ENCODE measurements at regions not wholly inside any gene's neighbourhood (a gene's known extent, or its start where the extent isn't known, plus 50 kb on each side); places are given as distances from the start of the nearest gene placed in this dataset.

DNA sequence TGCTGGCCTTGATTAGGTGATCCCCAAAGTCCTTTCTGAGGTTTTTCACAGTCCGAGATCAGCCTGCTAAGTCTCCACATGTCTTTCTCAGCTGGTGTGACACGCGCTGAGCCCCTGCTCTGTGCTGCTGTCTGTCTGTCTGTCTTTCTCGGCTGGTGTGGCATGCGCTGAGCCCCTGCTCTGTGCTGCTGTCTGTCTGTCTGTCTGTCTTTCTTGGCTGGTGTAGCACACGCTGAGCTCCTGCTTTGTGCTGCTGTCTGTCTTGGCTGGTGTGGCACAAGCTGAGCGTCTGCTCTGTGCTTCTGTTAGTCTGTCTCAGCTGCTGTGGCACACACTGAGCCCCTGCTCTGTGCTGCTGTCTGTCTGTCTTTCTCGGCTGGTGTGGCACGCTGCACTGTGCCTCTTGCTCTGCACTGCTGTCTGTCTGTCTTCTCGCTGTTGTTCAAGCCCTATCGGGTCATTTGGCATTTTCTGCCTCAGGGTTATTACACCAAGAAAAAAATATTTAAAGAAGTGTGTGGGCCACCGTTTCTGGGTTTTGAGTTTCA lies 217.3 kb upstream of the SHH start:
- no peaks in the 10 kb centered on the region for H4K20me1 ChIP-seq (replicated peaks; ENCODE audit: control insufficient read depth, extremely low read depth, insufficient read depth, low read length)
- no peak overlapping the region for H3K4me3 ChIP-seq (replicated peaks in 1 of 3; ENCODE audit: insufficient read depth in 1 of 3, low read depth in 1 of 3, low read length in 3 of 3)
- H3K27ac ChIP-seq (ENCODE audit: insufficient read depth, low read depth, low read length), result no peak overlapping the region
- H3K79me2 ChIP-seq (ENCODE audit: control insufficient read depth, insufficient read depth, low read length), result no peaks in the 10 kb centered on the region
- H3K9ac ChIP-seq (replicated peaks; ENCODE audit: extremely low read depth, insufficient read depth, low read length), result no peak overlapping the region
- no peaks in the 10 kb centered on the region for H3K27me3 ChIP-seq (ENCODE audit: control insufficient read depth in 2 of 2, insufficient read depth in 2 of 2, low read length in 2 of 2)
- no peak for TF ChIP-seq POLR2A (IDR thresholded peaks at IDR 0.05; ENCODE audit: low read depth, low read length)
- TF ChIP-seq, protein P1, sequence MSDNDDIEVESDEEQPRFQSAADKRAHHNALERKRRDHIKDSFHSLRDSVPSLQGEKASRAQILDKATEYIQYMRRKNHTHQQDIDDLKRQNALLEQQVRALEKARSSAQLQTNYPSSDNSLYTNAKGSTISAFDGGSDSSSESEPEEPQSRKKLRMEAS (IDR thresholded peaks at IDR 0.05; ENCODE audit: insufficient read depth, insufficient read length), result no peak
- TF ChIP-seq, protein P2, sequence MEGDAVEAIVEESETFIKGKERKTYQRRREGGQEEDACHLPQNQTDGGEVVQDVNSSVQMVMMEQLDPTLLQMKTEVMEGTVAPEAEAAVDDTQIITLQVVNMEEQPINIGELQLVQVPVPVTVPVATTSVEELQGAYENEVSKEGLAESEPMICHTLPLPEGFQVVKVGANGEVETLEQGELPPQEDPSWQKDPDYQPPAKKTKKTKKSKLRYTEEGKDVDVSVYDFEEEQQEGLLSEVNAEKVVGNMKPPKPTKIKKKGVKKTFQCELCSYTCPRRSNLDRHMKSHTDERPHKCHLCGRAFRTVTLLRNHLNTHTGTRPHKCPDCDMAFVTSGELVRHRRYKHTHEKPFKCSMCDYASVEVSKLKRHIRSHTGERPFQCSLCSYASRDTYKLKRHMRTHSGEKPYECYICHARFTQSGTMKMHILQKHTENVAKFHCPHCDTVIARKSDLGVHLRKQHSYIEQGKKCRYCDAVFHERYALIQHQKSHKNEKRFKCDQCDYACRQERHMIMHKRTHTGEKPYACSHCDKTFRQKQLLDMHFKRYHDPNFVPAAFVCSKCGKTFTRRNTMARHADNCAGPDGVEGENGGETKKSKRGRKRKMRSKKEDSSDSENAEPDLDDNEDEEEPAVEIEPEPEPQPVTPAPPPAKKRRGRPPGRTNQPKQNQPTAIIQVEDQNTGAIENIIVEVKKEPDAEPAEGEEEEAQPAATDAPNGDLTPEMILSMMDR (IDR thresholded peaks at IDR 0.05; ENCODE audit: extremely low read depth in 1 of 2, insufficient read depth in 1 of 2, low read depth in 1 of 2, low read length in 2 of 2), result no peak
- TF ChIP-seq MYC (IDR thresholded peaks at IDR 0.05; ENCODE audit: low read depth, low read length), result no peak
- TF ChIP-seq EZH2 (IDR thresholded peaks at IDR 0.05; ENCODE audit: borderline replicate concordance, low read depth, low read length, severe bottlenecking), result no peak
- TF ChIP-seq POLR2AphosphoS5 (IDR thresholded peaks at IDR 0.05; ENCODE audit: insufficient read depth, low read depth, low read length), result no peak
- TF ChIP-seq GATA2 (IDR thresholded peaks at IDR 0.05; ENCODE audit: insufficient read depth, insufficient read length, low read depth, low read length), result no peak
- TF ChIP-seq JUN (IDR thresholded peaks at IDR 0.05; ENCODE audit: borderline replicate concordance, insufficient read depth, insufficient read length, low read depth), result no peak
- no peak for TF ChIP-seq FOS (IDR thresholded peaks at IDR 0.05; ENCODE audit: borderline replicate concordance, insufficient read depth, low read length)
- peaks cover 3% of the 10 kb centered on the region for H3K9me3 ChIP-seq (replicated peaks; ENCODE audit: control insufficient read depth, insufficient read depth, low read length)
- H3K9me1 ChIP-seq (replicated peaks; ENCODE audit: control insufficient read depth, extremely low read depth, insufficient read depth, low read length), result no peaks in the 10 kb centered on the region
- no peaks in the 10 kb centered on the region for H3K4me1 ChIP-seq (ENCODE audit: control insufficient read depth, extremely low read depth, insufficient read depth, low read length)
- H3K4me2 ChIP-seq (ENCODE audit: insufficient read depth, low read length), result no peak overlapping the region
- FAIRE-seq (no peak), DNase-seq (ENCODE audit: low read depth, low spot score) (no peak)
- ChIA-PET CTCF (no interaction called here), POLR2A (no interaction called here)
- intact Hi-C loops (cut with micrococcal nuclease) (no loop called here), dilution Hi-C loops (cut with MboI; ENCODE audit: extremely low pct_ligation_motif_present, low sequenced_read_pairs) (no loop called here)
- BruUV-seq (replicated peaks), result no TSS peak
- no peak overlapping the region for H2AFZ ChIP-seq (ENCODE audit: low read depth, low read length)
- no peaks in the 10 kb centered on the region for H3K36me3 ChIP-seq (ENCODE audit: control insufficient read depth in 2 of 2, extremely low read depth in 1 of 2, insufficient read depth in 2 of 2, low read length in 2 of 2)
